H7 (cell line): ENCODE measurements at regions not wholly inside any gene's neighbourhood (a gene's known extent, or its start where the extent isn't known, plus 50 kb on each side); places are given as distances from the start of the nearest gene placed in this dataset.

Experiments used
- DNase-seq: peaks from one replicate; pipeline ENCODE4 v3.0.0; 2012
- H3K27me3 ChIP-seq: 2 replicates; pipeline ENCODE4 v1.6.0; 2011; ENCODE audit warnings: mild to moderate bottlenecking, low read length; ENCODE audit not compliant: control insufficient read depth, insufficient read depth
- H3K36me3 ChIP-seq: replicated peaks from 2 replicates; pipeline ENCODE4 v1.5.1; 2011; ENCODE audit warnings: low read length; ENCODE audit not compliant: control insufficient read depth, insufficient read depth
- H3K4me3 ChIP-seq: 2 replicates; pipeline ENCODE4 v1.5.1; 2011; ENCODE audit warnings: low read depth, mild to moderate bottlenecking, control low read depth, low read length, moderate library complexity; ENCODE audit not compliant: insufficient read depth

- Histone ChIP-seq H3K27me3 (peaks cover 6% of the 10 kb centered on the region; the same call in 1 of the 2 replicates), H3K4me3 (no peak overlapping the region), H3K36me3 (no peaks in the 10 kb centered on the region)
- DNase-seq: no peak
These were observed 65.0 kb upstream of the MAP3K4 start for GRCh38 chr6:160926281-160927276.

DNA sequence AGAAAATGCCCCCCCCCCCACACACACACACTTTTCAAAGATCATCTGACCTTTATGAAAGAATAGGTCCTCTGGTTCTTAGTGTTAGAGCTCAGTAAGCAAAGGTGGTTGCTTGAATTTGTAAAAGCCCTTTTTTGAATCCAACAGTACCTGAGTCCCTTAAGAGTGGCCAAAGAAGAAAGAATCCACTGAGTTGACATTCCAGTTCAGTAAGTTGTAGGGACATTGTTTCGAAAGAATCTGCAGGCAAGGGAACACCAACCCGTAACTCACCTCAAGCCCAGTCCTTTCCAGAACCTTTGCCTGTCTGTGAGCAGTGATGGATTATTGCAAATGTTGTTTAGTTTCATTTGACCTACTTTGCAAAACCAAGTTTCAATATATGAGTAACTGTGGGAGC lies 64.2 kb upstream of the MAP3K4 start:
- H3K4me3 ChIP-seq: no peak overlapping the region
- no peaks in the 10 kb centered on the region for H3K36me3 ChIP-seq
- DNase-seq: no peak
- H3K27me3 ChIP-seq: peaks cover 6% of the 10 kb centered on the region; the same call in 1 of the 2 replicates

GRCh38 chr6:160929361-160929760 lies 62.2 kb upstream of the MAP3K4 start:
- Histone ChIP-seq H3K4me3 (no peak overlapping the region), H3K36me3 (no peaks in the 10 kb centered on the region), H3K27me3 (peaks cover 6% of the 10 kb centered on the region; the same call in 1 of the 2 replicates)
- no peak for DNase-seq

DNA sequence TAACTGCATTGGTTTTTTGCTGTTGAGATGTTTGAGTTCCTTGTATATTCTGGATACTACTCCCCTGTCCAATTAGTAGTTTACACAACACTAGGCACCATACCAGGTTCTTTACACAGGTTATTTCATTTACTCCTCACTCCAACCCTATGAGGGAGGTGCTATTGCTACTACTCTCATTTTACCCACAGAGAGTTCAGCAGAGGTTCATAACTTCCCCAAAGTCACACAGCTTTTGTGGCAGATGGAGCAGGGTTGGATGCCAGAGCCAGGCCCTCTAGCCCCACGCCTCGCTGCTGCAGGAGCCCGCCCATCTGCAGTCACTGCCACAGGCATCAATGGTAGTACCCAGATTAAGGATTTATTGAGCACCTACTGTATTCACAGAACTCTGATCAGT lies 61.7 kb upstream of the MAP3K4 start:
- H3K27me3 ChIP-seq: peaks cover 6% of the 10 kb centered on the region; the same call in 1 of the 2 replicates
- no peak for DNase-seq
- H3K36me3 ChIP-seq: no peaks in the 10 kb centered on the region
- H3K4me3 ChIP-seq: no peak overlapping the region

GRCh38 chr6:160930547-160931377 lies 60.8 kb upstream of the MAP3K4 start:
- peak; percentile 89 for DNase-seq
- Histone ChIP-seq H3K27me3 (peaks cover 6% of the 10 kb centered on the region; the same call in 1 of the 2 replicates), H3K36me3 (no peaks in the 10 kb centered on the region), H3K4me3 (peak overlapping the region; percentile 53)

- Histone ChIP-seq H3K4me3 (peak overlapping the region; percentile 53), H3K27me3 (peaks cover 6% of the 10 kb centered on the region; the same call in 1 of the 2 replicates), H3K36me3 (no peaks in the 10 kb centered on the region)
- DNase-seq: no peak
These were observed 59.9 kb upstream of the MAP3K4 start for GRCh38 chr6:160931378-160932310.

GRCh38 chr6:160933256-160933655 lies 58.3 kb upstream of the MAP3K4 start:
- DNase-seq: peak; percentile 61
- no peak overlapping the region for H3K4me3 ChIP-seq
- H3K27me3 ChIP-seq: peaks cover 6% of the 10 kb centered on the region; the same call in 1 of the 2 replicates
- H3K36me3 ChIP-seq: no peaks in the 10 kb centered on the region

DNA sequence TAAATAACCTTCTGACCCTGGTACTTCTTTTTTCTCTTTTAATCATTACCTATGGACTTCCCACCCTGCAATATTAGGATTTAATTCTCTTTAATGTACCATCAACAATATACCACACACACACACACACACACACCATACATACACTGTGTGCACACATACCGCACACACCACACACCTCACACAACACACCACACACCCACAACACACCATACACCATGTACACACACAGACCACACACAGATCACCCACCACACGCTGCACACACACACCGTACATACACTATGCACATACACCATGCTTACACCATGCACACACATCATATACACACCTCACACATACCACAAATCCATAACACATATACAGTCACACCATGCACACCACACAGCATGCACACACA lies 57.4 kb upstream of the MAP3K4 start:
- Histone ChIP-seq H3K27me3 (peaks cover 6% of the 10 kb centered on the region; the same call in 1 of the 2 replicates), H3K36me3 (no peaks in the 10 kb centered on the region), H3K4me3 (no peak overlapping the region)
- no peak for DNase-seq

DNA sequence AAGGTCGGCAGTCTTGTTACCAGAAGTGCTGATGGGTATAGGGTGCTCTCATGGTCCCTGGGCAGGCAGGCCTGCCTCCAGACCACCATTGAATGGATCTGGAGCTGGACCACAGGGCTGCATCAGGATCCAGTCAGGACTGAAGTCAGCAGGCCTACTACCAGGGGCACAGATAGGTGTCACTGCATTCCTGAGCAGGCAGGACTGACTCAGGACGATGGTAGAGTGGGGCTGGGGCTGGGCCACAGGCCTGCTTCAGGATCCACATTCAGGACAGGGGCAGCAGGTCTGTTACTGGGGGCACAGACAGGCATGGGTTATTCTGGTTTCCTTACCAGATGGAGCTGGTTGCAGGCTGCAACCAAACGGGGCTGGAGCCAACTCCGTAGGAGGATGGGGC lies 51.4 kb upstream of the MAP3K4 start:
- no peak for DNase-seq
- H3K36me3 ChIP-seq: no peaks in the 10 kb centered on the region
- H3K27me3 ChIP-seq: no peaks in the 10 kb centered on the region
- no peak overlapping the region for H3K4me3 ChIP-seq
